GM13976 (cell line): ENCODE measurements at regions not wholly inside any gene's neighbourhood (a gene's known extent, or its start where the extent isn't known, plus 50 kb on each side); places are given as distances from the start of the nearest gene placed in this dataset.

Experiments used
- DNase-seq: peaks from one replicate; pipeline ENCODE4 v3.0.0; 2012; ENCODE audit warnings: low spot score
- CTCF ChIP-seq: IDR thresholded peaks from 2 replicates; pipeline ENCODE4 v1.5.1; 2012; ENCODE audit warnings: borderline replicate concordance, mild to moderate bottlenecking; ENCODE audit not compliant: insufficient read depth; ENCODE audit errors: extremely low read depth, missing control alignments, control extremely low read depth
- in situ Hi-C: fragments of 300-500 bp; cut with MboI; formaldehyde crosslinking; loops from one replicate; pipeline ENCODE4 v1.12.0; 2022; ENCODE audit warnings: low sequenced_read_pairs, mixed read lengths, inconsistent platforms; ENCODE audit not compliant: unreplicated experiment

GRCh38 chr2:220002251-220002650 lies 374.8 kb downstream of the SLC4A3 start:
- DNase-seq, result no peak
- no peak for TF ChIP-seq CTCF
- in situ Hi-C loops, result no loop called here

GRCh38 chr2:220002699-220003098 lies 375.3 kb downstream of the SLC4A3 start:
- no peak for DNase-seq
- in situ Hi-C loops, result no loop called here
- TF ChIP-seq CTCF, result no peak

GRCh38 chr2:220005362-220005761 lies 377.9 kb downstream of the SLC4A3 start:
- in situ Hi-C loops, result no loop called here
- no peak for DNase-seq
- no peak for TF ChIP-seq CTCF

GRCh38 chr2:220006152-220006621 lies 378.8 kb downstream of the SLC4A3 start:
- TF ChIP-seq CTCF, result no peak
- in situ Hi-C loops, result no loop called here
- DNase-seq, result no peak

GRCh38 chr2:220011859-220012258 lies 384.4 kb downstream of the SLC4A3 start:
- TF ChIP-seq CTCF, result no peak
- no peak for DNase-seq
- in situ Hi-C loops, result no loop called here

GRCh38 chr2:220014961-220015360 lies 387.5 kb downstream of the SLC4A3 start:
- DNase-seq, result no peak
- no peak for TF ChIP-seq CTCF
- in situ Hi-C loops, result no loop called here

GRCh38 chr2:220015576-220015975 lies 388.1 kb downstream of the SLC4A3 start:
- TF ChIP-seq CTCF, result no peak
- in situ Hi-C loops, result no loop called here

More at GRCh38 chr2:220015576-220015975, 388.1 kb downstream of the SLC4A3 start:
- DNase-seq, result no peak
